ENCODE measurements at regions not wholly inside any gene's neighbourhood (a gene's known extent, or its start where the extent isn't known, plus 50 kb on each side); places are given as distances from the start of the nearest gene placed in this dataset.

- TF ChIP-seq PTBP1 (IDR thresholded peaks at IDR 0.05; ENCODE audit: low read depth, low read length, poor library complexity, severe bottlenecking), result no peak
- TF ChIP-seq SKIL (CRISPR knock-in tag; IDR thresholded peaks at IDR 0.05; ENCODE audit: borderline replicate concordance), result no peak
Observed at GRCh38 chr5:88539026-88539425, 270.4 kb upstream of the TMEM161B start.
